Anterior cingulate cortex (tissue), 58 donors: ENCODE measurements at regions not wholly inside any gene's neighbourhood (a gene's known extent, or its start where the extent isn't known, plus 50 kb on each side); places are given as distances from the start of the nearest gene placed in this dataset.
"Not testable (repeated sequence)": the region's sequence is repeated elsewhere in the genome, so short reads cannot be mapped to it uniquely, and the experiment has no call there.

Source experiments
- DNase-seq, 58 donors: peaks; one replicate each; lab custom pipeline; 2025; lab: John Stamatoyannopoulos, UW

GRCh38 chr13:24931450-24932251 is 164.3 kb upstream of the PABPC3 start:
- no peak for DNase-seq

GRCh38 chr13:24933106-24934023 is 162.6 kb upstream of the PABPC3 start:
- DNase-seq: not testable (repeated sequence)

- DNase-seq: peak in 2 of 58 donors; percentile 4 to 8
Measured at GRCh38 chr13:24934024-24934385, 161.9 kb upstream of the PABPC3 start.

- DNase-seq: no peak
Measured at GRCh38 chr13:24938966-24939365, 157.0 kb upstream of the PABPC3 start.

- not testable (repeated sequence) for DNase-seq
Measured at GRCh38 chr13:24941023-24941713, 154.8 kb upstream of the PABPC3 start.

GRCh38 chr13:24943136-24943535 is 152.8 kb upstream of the PABPC3 start:
- DNase-seq: no peak

GRCh38 chr13:24944073-24944472 is 151.9 kb upstream of the PABPC3 start:
- not testable (repeated sequence) for DNase-seq

- DNase-seq: not testable (repeated sequence)
Measured at GRCh38 chr13:24948977-24949376, 147.0 kb upstream of the PABPC3 start.

- not testable (repeated sequence) for DNase-seq
Measured at GRCh38 chr13:24950611-24951010, 145.3 kb upstream of the PABPC3 start.

GRCh38 chr13:24967970-24968369 is 128.0 kb upstream of the PABPC3 start:
- peak in 4 of 58 donors; percentile 7 to 49 (median 30) for DNase-seq

GRCh38 chr13:24968416-24968815 is 127.5 kb upstream of the PABPC3 start:
- DNase-seq: not testable (repeated sequence)

- DNase-seq: not testable (repeated sequence)
Measured at GRCh38 chr13:24973102-24973501, 122.8 kb upstream of the PABPC3 start.

GRCh38 chr13:24981181-24981803 is 114.6 kb upstream of the PABPC3 start:
- DNase-seq: not testable (repeated sequence)

GRCh38 chr13:24982333-24982999 is 113.5 kb upstream of the PABPC3 start:
- peak in 3 of 58 donors; percentile 10 to 39 (median 15) for DNase-seq

- no peak for DNase-seq
Measured at GRCh38 chr13:24983094-24983493, 112.8 kb upstream of the PABPC3 start.

GRCh38 chr13:24984134-24984533 is 111.8 kb upstream of the PABPC3 start:
- DNase-seq: peak in 5 of 58 donors; percentile 13 to 35 (median 27)

GRCh38 chr13:24985107-24985506 is 110.8 kb upstream of the PABPC3 start:
- DNase-seq: peak in 1 of 58 donors; percentile 5

GRCh38 chr13:24985896-24986295 is 110.0 kb upstream of the PABPC3 start:
- DNase-seq: no peak

GRCh38 chr13:24986826-24987225 is 109.1 kb upstream of the PABPC3 start:
- no peak for DNase-seq

GRCh38 chr13:24989959-24990358 is 106.0 kb upstream of the PABPC3 start:
- not testable (repeated sequence) for DNase-seq
